DMS153 treated with DMSO at 0.1 percent for 48 hours (cell line): ENCODE measurements at regions not wholly inside any gene's neighbourhood (a gene's known extent, or its start where the extent isn't known, plus 50 kb on each side); places are given as distances from the start of the nearest gene placed in this dataset.

Source experiments
- DNase-seq: peaks from one replicate; lab custom pipeline; 2025; ENCODE audit not compliant: unreplicated experiment; lab: John Stamatoyannopoulos, UW

- DNase-seq = no peak
These were observed 266.7 kb upstream of the C2CD4B start for GRCh38 chr15:62431817-62432216.

- DNase-seq = no peak
These were observed 267.8 kb upstream of the C2CD4B start for GRCh38 chr15:62432702-62433398.

- no peak for DNase-seq
These were observed 271.1 kb upstream of the C2CD4B start for GRCh38 chr15:62436235-62436634.

GRCh38 chr15:62437753-62438152 is 272.7 kb upstream of the C2CD4B start:
- DNase-seq = no peak

- DNase-seq = no peak
These were observed 274.5 kb upstream of the C2CD4B start for GRCh38 chr15:62439543-62440016.

- DNase-seq = no peak
These were observed 275.4 kb upstream of the C2CD4B start for GRCh38 chr15:62440362-62441105.

GRCh38 chr15:62444104-62445022 is 279.3 kb upstream of the C2CD4B start:
- DNase-seq = no peak

- DNase-seq = no peak
These were observed 280.2 kb upstream of the C2CD4B start for GRCh38 chr15:62445244-62445643.

GRCh38 chr15:62446984-62447383 is 281.9 kb upstream of the C2CD4B start:
- no peak for DNase-seq

GRCh38 chr15:62447742-62448141 is 282.7 kb upstream of the C2CD4B start:
- DNase-seq = no peak

- DNase-seq = no peak
These were observed 284.6 kb upstream of the C2CD4B start for GRCh38 chr15:62449638-62450037.

GRCh38 chr15:62450061-62450460 is 285.0 kb upstream of the C2CD4B start:
- no peak for DNase-seq

- DNase-seq = no peak
These were observed 286.9 kb upstream of the C2CD4B start for GRCh38 chr15:62452026-62452425.

GRCh38 chr15:62452667-62453066 is 287.6 kb upstream of the C2CD4B start:
- no peak for DNase-seq

- no peak for DNase-seq
These were observed 288.3 kb upstream of the C2CD4B start for GRCh38 chr15:62453375-62453774.

GRCh38 chr15:62453981-62454380 is 288.9 kb upstream of the C2CD4B start:
- DNase-seq = no peak

- DNase-seq = no peak
These were observed 289.6 kb upstream of the C2CD4B start for GRCh38 chr15:62454567-62455172.

- no peak for DNase-seq
These were observed 290.4 kb upstream of the C2CD4B start for GRCh38 chr15:62455441-62455921.

- DNase-seq = no peak
These were observed 291.2 kb upstream of the C2CD4B start for GRCh38 chr15:62456011-62456920.

GRCh38 chr15:62457100-62457499 is 292.0 kb upstream of the C2CD4B start:
- no peak for DNase-seq
